ENCODE measurements at regions not wholly inside any gene's neighbourhood (a gene's known extent, or its start where the extent isn't known, plus 50 kb on each side); places are given as distances from the start of the nearest gene placed in this dataset.

DNA sequence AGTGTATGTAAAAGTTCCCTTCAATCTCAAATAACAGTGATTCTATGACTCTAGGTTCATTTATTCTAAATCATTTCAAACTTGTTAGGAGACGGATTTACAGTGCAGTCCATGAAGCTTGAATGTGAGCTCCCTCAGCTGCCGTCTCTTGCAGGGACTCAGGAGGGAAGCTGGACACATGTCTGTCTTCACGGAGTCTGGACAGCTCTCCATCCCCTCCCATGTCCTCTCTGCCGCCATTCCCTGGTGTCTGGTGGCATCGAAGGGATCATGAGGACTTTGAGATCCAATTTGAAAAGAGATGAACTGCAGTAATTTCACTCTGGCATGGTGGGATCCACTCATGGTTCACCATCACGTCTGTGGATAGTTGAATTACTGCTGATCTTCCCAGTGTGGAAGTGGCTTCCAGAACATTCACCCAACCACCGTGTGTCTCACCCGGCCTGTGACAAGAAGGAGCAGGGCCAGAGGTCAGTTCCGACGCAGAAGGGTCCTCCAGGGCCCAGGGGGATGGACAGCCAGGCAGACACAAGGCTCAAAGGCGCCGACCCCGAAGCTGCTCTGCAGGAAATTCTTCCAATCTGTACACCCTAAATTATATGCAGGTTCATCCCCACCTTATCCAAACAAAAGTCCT, 370.1 kb downstream of the THBS2 start:
- Histone ChIP-seq H3K79me2 (ENCODE audit: insufficient read depth, low read depth) (no peaks in the 10 kb centered on the region), H2AFZ (ENCODE audit: low read depth) (no peak overlapping the region), H3K4me3 (IDR thresholded peaks at IDR 0.05; ENCODE audit: insufficient read depth, low read depth, low read length) (no peak overlapping the region), H3K4me2 (no peak overlapping the region), H3K9ac (no peak overlapping the region), H3K27ac (no peak overlapping the region), H3K4me1 (ENCODE audit: low read depth, poor library complexity, severe bottlenecking) (no peaks in the 10 kb centered on the region), H3K27me3 (ENCODE audit: insufficient read depth, low read depth) (no peaks in the 10 kb centered on the region), H3K36me3 (ENCODE audit: insufficient read depth) (no peaks in the 10 kb centered on the region), H4K20me1 (ENCODE audit: insufficient read depth) (no peaks in the 10 kb centered on the region)
- TF ChIP-seq, protein P1, sequence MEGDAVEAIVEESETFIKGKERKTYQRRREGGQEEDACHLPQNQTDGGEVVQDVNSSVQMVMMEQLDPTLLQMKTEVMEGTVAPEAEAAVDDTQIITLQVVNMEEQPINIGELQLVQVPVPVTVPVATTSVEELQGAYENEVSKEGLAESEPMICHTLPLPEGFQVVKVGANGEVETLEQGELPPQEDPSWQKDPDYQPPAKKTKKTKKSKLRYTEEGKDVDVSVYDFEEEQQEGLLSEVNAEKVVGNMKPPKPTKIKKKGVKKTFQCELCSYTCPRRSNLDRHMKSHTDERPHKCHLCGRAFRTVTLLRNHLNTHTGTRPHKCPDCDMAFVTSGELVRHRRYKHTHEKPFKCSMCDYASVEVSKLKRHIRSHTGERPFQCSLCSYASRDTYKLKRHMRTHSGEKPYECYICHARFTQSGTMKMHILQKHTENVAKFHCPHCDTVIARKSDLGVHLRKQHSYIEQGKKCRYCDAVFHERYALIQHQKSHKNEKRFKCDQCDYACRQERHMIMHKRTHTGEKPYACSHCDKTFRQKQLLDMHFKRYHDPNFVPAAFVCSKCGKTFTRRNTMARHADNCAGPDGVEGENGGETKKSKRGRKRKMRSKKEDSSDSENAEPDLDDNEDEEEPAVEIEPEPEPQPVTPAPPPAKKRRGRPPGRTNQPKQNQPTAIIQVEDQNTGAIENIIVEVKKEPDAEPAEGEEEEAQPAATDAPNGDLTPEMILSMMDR (conservative IDR thresholded peaks at IDR 0.05; ENCODE audit: low read depth, low read length): no peak

DNA sequence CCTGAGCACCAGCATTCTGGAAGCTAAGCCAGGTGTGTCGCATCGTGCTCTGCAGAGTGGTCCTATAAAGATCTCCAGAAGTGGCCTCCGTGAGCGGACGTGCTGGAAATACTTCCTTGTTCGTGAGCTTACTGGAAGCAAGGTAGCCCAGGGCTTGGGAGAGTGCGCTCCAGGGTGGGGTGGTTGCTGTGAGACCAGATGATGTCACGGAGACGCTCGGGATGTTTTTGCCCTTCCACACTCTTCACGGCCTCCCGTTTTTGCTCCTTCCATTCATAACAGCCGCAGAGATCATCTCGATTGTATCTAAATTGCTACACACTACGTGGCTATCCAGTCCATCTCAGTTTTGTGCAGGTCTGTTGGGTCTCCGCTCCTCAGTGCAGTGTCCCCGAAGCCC, 373.4 kb downstream of the THBS2 start:
- Histone ChIP-seq H3K9ac (no peak overlapping the region), H4K20me1 (ENCODE audit: insufficient read depth) (no peaks in the 10 kb centered on the region), H3K27me3 (ENCODE audit: insufficient read depth, low read depth) (no peaks in the 10 kb centered on the region), H3K4me2 (no peak overlapping the region), H3K4me3 (IDR thresholded peaks at IDR 0.05; ENCODE audit: insufficient read depth, low read depth, low read length) (no peak overlapping the region), H3K36me3 (ENCODE audit: insufficient read depth) (no peaks in the 10 kb centered on the region), H2AFZ (ENCODE audit: low read depth) (no peak overlapping the region), H3K27ac (no peak overlapping the region), H3K4me1 (ENCODE audit: low read depth, poor library complexity, severe bottlenecking) (no peaks in the 10 kb centered on the region), H3K79me2 (ENCODE audit: insufficient read depth, low read depth) (no peaks in the 10 kb centered on the region)
- TF ChIP-seq, protein P1 (conservative IDR thresholded peaks at IDR 0.05; ENCODE audit: low read depth, low read length): no peak

DNA sequence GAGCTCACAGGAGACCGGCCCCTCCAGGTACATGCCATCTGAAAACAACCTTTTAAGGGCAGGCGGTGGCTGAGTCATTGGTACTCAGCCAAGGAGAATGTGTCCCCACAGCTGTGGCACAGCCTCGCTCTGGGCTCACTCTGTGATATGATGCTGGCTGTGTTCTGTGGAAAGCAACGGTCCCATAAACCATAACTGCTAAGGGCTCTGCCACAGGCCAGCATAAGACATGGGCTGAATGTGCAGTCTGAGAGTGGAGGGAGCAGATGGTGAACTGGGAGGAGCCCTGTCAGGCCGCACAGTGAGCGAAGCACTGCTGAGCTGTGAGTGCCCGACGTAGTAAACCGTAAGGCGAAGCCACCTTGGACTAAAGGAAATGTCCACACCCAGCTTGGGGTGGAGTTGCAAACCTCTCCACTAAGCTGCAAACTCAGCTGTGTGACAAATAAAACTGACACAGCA, 375.8 kb downstream of the THBS2 start:
- Histone ChIP-seq H3K27me3 (ENCODE audit: insufficient read depth, low read depth) (no peaks in the 10 kb centered on the region), H3K36me3 (ENCODE audit: insufficient read depth) (no peaks in the 10 kb centered on the region), H3K4me3 (IDR thresholded peaks at IDR 0.05; ENCODE audit: insufficient read depth, low read depth, low read length) (no peak overlapping the region), H2AFZ (ENCODE audit: low read depth) (no peak overlapping the region), H4K20me1 (ENCODE audit: insufficient read depth) (no peaks in the 10 kb centered on the region), H3K4me2 (no peak overlapping the region), H3K27ac (no peak overlapping the region), H3K9ac (no peak overlapping the region), H3K4me1 (ENCODE audit: low read depth, poor library complexity, severe bottlenecking) (no peaks in the 10 kb centered on the region), H3K79me2 (ENCODE audit: insufficient read depth, low read depth) (no peaks in the 10 kb centered on the region)
- TF ChIP-seq, protein P1 (conservative IDR thresholded peaks at IDR 0.05; ENCODE audit: low read depth, low read length): no peak

DNA sequence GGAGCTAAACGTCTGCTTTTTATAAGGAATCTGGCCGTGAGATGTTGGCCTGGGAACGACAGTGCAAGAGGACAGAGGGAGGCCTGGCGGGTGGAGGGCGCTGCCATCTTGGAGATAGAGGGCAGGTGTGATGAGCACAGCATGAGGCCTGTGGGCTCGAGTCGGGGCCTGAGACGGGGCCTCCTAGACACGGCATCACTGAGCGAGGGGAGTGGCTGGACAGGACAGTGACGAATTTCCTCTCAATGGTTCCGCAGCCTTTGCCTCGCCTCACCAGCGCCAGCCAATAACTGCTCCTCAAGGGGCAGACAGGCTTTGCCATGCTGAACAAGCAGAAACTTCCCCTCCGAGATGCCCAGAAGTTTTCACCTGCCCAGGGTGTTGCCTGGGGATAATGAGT, 376.7 kb downstream of the THBS2 start:
- Histone ChIP-seq H4K20me1 (ENCODE audit: insufficient read depth) (no peaks in the 10 kb centered on the region), H3K9ac (no peak overlapping the region), H2AFZ (ENCODE audit: low read depth) (no peak overlapping the region), H3K4me3 (IDR thresholded peaks at IDR 0.05; ENCODE audit: insufficient read depth, low read depth, low read length) (no peak overlapping the region), H3K79me2 (ENCODE audit: insufficient read depth, low read depth) (no peaks in the 10 kb centered on the region), H3K27me3 (ENCODE audit: insufficient read depth, low read depth) (no peaks in the 10 kb centered on the region), H3K4me1 (ENCODE audit: low read depth, poor library complexity, severe bottlenecking) (no peaks in the 10 kb centered on the region), H3K36me3 (ENCODE audit: insufficient read depth) (no peaks in the 10 kb centered on the region), H3K27ac (no peak overlapping the region), H3K4me2 (no peak overlapping the region)
- TF ChIP-seq, protein P1 (conservative IDR thresholded peaks at IDR 0.05; ENCODE audit: low read depth, low read length): no peak
